Aorta (tissue), 5 donors: ENCODE measurements at regions not wholly inside any gene's neighbourhood (a gene's known extent, or its start where the extent isn't known, plus 50 kb on each side); places are given as distances from the start of the nearest gene placed in this dataset.
"Not testable (repeated sequence)": the region's sequence is repeated elsewhere in the genome, so short reads cannot be mapped to it uniquely, and the experiment has no call there.

Experiments
- ATAC-seq: fragments of 200-7000 bp; cut with Tn5 transposase; one replicate; pipeline ENCODE4 v1.9.1; 2022; ENCODE audit warnings: moderate library complexity; ENCODE audit not compliant: low FRiP score
- DNase-seq, 2 donors: peaks; one replicate each; pipeline ENCODE4 v3.0.0-alpha.2; 2020
- H3K27ac ChIP-seq, 2 donors: one replicate each; pipeline ENCODE4 v1.5.1; 2013; ENCODE audit warnings: low read length in 2 of 2, mild to moderate bottlenecking in 2 of 2, moderate library complexity in 2 of 2, control low read depth in 1 of 2, inconsistent platforms in 1 of 2, low read depth in 1 of 2
- H3K27me3 ChIP-seq, 2 donors: one replicate each; pipeline ENCODE4 v1.6.1; 2013; ENCODE audit warnings: control low read depth in 1 of 2, low read length in 1 of 2, mild to moderate bottlenecking in 1 of 2, moderate library complexity in 1 of 2; ENCODE audit not compliant: insufficient read depth in 2 of 2, control insufficient read depth in 1 of 2
- H3K36me3 ChIP-seq, 2 donors: one replicate each; pipeline ENCODE4 v1.6.1; 2013; ENCODE audit warnings: control low read depth in 1 of 2, low read length in 1 of 2, mild to moderate bottlenecking in 1 of 2; ENCODE audit not compliant: insufficient read depth in 2 of 2, control insufficient read depth in 1 of 2
- H3K4me1 ChIP-seq, 2 donors: one replicate each; pipeline ENCODE4 v1.6.1; 2013; ENCODE audit warnings: low read length in 2 of 2, control low read depth in 1 of 2, mild to moderate bottlenecking in 1 of 2, moderate library complexity in 1 of 2; ENCODE audit not compliant: insufficient read depth in 2 of 2, control insufficient read depth in 1 of 2
- H3K4me3 ChIP-seq, 2 donors: one replicate each; pipeline ENCODE4 v1.5.1; 2013; ENCODE audit warnings: low read length in 2 of 2, control low read depth in 1 of 2, mild to moderate bottlenecking in 1 of 2
- H3K9me3 ChIP-seq: one replicate; pipeline ENCODE4 v1.6.1; 2013; ENCODE audit warnings: mild to moderate bottlenecking, low read length; ENCODE audit not compliant: control insufficient read depth
- WGBS, 2 donors: extraction: QIAGEN DNeasy Blood & Tissue Kit; methylation state at CpG; one replicate each; pipeline ENCODE4 v1.1.7; 2013; 5-methylcytosine and 5-hydroxymethylcytosine counted together
- intact Hi-C, 2 donors: fragments of 100-400 bp; cut with DNase I; formaldehyde crosslinking; loops; one replicate each; pipeline versions ENCODE4 v1.14.2 to v1.15.0; 2022
- donor health status: healthy with polysubstance abuse.
- donor health status: Bipolar disorder and iron deficiency.
- donor health status: DM: no; HTN: no; CAD: no.
- donor health status: DM: no; HTN: no; CAD: no.
- donor health status: DM: yes; HTN: yes; CAD: no.

DNA sequence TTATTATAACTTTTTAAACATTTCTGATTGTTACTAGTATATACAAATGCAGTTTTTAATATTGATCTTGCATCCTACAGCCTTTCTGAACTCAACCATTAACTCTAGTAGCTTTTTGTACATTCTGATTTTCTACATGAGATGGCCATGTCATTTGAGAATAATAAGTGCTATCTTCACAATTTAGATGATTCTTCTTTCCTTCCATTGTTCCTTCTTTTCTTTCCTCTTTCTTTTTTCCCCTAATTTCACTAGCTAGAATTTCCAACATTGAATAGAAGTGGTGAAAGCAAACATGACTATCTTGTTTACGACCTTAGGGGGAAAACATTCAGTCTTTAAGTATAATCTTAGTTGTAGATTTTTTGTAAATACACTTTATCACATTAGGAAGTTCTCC, 128.2 kb upstream of the PRSS16 start:
- no peak for ATAC-seq
- Histone ChIP-seq H3K4me3 (no peak overlapping the region), H3K27ac (no peak overlapping the region), H3K9me3 (peaks cover 1% of the 10 kb centered on the region), H3K4me1 (peaks cover 0 to 1% of the 10 kb centered on the region in 2 donors), H3K36me3 (no peaks in the 10 kb centered on the region), H3K27me3 (no peaks in the 10 kb centered on the region)
- 92 to 94% methylated on average over 1 of the region's 1 CpG for WGBS, 2 donors
- DNase-seq = no peak
- intact Hi-C loops = no loop called here

DNA sequence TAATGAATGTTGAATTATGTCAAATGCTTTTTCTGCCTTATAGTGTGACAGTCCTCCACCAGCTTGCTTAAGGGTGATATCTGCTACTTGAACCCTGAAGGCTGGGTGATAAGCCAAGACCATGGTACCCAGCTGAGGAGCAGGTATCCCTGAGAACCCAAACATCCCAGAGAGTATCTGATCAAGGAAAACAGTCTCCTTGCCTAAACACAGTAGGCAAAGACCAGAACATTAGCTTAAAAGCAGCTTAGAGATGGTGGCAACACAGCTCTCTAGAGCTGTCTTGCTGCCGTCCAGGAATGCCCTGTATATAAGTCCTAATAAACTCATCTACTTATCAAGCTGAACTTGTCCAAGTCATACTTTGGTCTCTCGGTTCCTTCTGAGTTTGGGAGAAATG, 127.7 kb upstream of the PRSS16 start:
- no peak for DNase-seq
- intact Hi-C loops = no loop called here
- Histone ChIP-seq H3K27ac (no peak overlapping the region), H3K4me1 (peaks cover 0 to 1% of the 10 kb centered on the region in 2 donors), H3K27me3 (no peaks in the 10 kb centered on the region), H3K4me3 (no peak overlapping the region), H3K36me3 (no peaks in the 10 kb centered on the region), H3K9me3 (no peaks in the 10 kb centered on the region)
- WGBS, 2 donors = 57 to 89% methylated on average over 2 of the region's 2 CpGs
- ATAC-seq = no peak

DNA sequence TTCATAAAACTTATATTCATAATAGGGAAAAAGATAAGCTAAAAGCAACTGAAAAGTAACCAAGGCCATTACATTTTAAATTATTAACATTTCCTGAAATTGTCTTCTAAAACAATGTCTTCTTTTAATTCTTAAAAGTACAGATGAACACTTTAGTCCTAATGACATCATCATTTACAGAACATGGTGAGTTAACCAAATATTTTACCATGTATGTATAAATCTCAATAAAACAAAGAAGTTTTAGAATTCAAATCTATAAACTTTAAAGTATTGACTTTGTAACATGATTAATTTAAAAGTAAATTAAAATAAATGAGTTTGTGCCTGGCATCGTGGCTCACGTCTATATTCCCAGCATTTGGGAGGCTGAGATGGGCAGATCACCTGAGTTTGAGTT, 125.9 kb upstream of the PRSS16 start:
- WGBS, 2 donors = 92 to 96% methylated on average over 2 of the region's 2 CpGs
- no peak overlapping the region for H3K27ac ChIP-seq
- H3K4me3 ChIP-seq = no peak overlapping the region
- intact Hi-C loops = no loop called here
- H3K9me3 ChIP-seq = no peaks in the 10 kb centered on the region
- ATAC-seq (no peak), DNase-seq (no peak)
- H3K4me1 ChIP-seq = peaks cover 0 to 1% of the 10 kb centered on the region in 2 donors
- H3K27me3 ChIP-seq = no peaks in the 10 kb centered on the region
- H3K36me3 ChIP-seq = no peaks in the 10 kb centered on the region

DNA sequence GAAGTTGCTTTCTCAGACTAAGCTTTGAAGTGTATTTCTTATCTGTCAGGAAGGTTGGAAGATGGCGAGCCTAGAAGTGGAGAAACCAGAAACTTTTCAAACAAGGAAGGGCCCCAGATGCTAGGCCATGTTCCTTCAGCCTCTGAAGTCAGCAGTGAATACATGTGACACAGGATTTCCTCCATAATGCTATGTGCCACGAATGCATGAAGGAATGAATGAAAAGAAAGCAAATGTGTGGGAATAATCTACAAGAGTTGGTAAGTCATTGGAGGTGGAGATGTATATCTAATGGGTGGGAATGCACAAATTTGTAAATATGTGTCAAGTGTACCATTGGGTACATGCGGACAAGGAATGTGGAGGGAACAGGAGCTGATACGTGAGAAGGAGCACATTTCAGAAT, 123.2 kb upstream of the PRSS16 start:
- ATAC-seq (no peak), DNase-seq (no peak)
- no peak overlapping the region for H3K4me3 ChIP-seq
- no peaks in the 10 kb centered on the region for H3K36me3 ChIP-seq
- H3K4me1 ChIP-seq = peaks cover 0 to 1% of the 10 kb centered on the region in 2 donors
- no peak overlapping the region for H3K27ac ChIP-seq
- intact Hi-C loops = no loop called here
- H3K27me3 ChIP-seq = no peaks in the 10 kb centered on the region
- no peaks in the 10 kb centered on the region for H3K9me3 ChIP-seq
- 90 to 91% methylated on average over 4 of the region's 4 CpGs for WGBS, 2 donors

DNA sequence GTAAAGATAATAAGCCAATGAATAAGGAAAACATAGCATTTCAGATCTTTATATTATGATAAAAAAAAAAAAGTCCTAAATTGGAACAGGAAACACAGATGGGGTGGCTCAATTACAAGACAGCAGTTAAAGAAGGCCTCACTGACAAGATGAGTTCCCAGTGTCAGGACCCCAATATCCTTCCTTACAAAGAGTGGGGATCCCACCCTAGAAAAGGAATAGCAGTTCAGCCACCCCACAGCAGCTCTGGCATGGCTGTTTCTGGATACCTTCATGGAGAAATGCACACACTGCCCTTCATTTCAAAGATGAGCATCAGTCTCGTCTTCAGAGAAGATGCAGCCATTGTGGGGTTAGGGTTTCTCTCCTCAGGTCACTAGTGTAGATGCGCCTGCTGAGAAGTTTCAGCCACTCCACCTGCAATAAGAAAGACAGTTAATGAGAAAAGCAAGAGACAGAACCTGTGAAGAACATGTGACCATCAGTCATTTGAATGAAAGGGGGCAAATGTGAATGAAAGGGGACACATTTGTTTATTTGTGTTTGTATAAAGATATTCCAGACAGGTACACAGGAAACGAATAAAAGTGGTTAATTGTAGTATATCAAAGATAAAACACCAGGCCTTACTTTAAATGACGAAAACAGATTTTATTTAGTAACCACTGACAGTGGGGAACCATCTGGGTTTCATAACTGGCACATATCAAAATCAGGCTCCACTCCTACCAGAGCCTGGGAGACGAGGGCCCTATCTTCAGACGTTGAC, 121.3 kb upstream of the PRSS16 start:
- Histone ChIP-seq H3K9me3 (no peaks in the 10 kb centered on the region), H3K27ac (no peak overlapping the region), H3K4me3 (no peak overlapping the region), H3K4me1 (peaks cover 0 to 1% of the 10 kb centered on the region in 2 donors), H3K36me3 (no peaks in the 10 kb centered on the region), H3K27me3 (no peaks in the 10 kb centered on the region)
- WGBS, 2 donors = 92% methylated on average over 6 of the region's 6 CpGs
- intact Hi-C loops = no loop called here
- ATAC-seq = no peak
- DNase-seq = no peak

DNA sequence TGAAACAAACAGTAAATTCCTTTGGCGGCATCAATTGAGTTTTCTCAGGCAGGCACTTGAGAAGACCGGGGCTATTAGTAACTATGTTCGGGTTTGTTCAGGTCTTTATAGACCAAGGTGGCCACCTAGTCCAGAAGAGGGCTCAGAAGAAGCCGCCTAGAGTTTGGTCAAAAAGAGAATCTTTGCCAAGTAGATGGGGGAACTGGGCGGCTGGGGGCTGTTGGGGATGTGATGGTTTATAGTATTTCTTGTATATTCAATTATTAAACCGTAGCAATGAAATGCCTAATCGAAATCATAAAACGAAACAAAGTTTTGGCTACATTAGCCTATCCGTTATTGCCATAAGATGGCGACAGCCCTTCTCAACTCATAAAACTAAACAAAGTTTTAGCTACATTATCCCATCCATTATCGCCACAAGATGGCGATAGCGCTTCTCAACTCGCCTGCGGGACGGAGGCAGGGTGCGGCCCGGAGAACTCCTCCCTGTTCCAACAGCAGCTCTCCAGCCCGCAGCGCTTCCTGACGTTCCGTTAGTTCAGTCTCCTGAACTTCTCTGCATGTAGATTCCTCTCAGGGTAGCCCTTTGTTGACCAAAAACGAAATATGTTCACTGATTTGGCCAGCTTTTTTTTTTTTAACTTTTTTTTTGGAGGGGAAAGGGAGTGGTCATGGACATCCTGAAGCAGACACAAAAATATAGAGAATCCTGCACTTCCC, 120.5 kb upstream of the PRSS16 start:
- intact Hi-C loops = no loop called here
- Histone ChIP-seq H3K27ac (no peak overlapping the region), H3K4me1 (peaks cover 0 to 1% of the 10 kb centered on the region in 2 donors), H3K36me3 (no peaks in the 10 kb centered on the region), H3K27me3 (no peaks in the 10 kb centered on the region), H3K9me3 (no peaks in the 10 kb centered on the region), H3K4me3 (peak overlapping the region; percentile 23 to 60)
- peak; percentile 93 to 94 for DNase-seq
- WGBS, 2 donors = 19 to 20% methylated on average over 23 of the region's 23 CpGs
- ATAC-seq = peak; percentile 90

DNA sequence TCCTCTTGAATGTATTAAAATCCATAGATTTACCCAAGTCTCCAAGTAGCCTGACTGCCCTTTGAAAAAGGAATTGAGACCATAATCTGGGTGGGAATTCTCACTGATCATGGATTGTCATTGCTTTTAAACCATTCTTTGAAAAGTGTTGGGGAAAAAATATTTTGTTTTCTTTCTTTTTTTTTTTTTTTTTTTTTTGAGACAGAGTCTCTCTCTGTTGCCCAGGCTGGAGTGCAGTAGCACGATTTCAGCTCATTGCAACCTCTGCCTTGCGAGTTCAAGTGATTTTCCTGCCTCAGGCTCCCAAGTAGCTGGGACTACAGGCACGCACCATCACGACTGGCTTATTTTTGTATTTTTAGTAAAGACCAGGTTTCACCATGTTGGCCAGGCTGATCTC, 119.6 kb upstream of the PRSS16 start:
- intact Hi-C loops, H3K4me1 ChIP-seq, H3K27ac ChIP-seq, DNase-seq, H3K4me3 ChIP-seq, H3K36me3 ChIP-seq, H3K9me3 ChIP-seq, H3K27me3 ChIP-seq, ATAC-seq: not testable (repeated sequence)
- 65 to 80% methylated on average over 3 to 4 of the region's 4 CpGs for WGBS, 2 donors

DNA sequence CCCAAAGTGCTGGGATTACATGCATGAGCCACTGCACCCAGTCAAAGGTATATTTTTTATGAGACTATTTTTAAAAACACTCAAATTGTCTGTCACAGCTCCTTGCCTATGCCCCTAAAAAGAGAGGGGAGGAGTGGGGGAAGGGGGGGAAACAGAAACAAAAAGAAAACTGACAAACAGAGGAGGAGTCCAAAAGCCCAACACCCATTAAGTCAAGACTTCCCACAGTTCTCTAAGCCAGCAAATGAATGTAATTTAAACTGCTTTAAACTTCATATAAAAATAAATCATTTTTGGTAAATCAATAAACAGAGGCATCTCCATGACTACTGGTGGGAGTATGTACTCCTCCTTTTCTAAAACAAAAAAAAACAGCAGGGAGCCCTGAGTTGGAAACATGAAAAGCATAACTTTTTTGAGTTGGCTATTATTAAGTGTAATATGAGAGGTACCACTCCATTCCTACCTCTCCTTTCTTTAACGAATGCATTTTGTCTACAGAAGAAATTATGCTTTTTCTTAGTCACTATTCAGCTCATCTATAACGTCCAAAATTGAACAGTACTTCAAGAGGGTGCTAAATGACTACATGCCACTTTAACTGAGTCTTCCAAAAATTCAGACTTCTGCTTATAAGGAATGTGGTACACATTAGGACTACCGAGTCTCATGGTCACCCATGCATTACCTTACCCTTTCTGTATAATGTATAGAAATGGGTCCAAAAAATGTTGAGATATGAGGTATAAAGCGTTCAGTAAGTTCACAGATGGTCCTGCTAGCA, 119.0 kb upstream of the PRSS16 start:
- no peaks in the 10 kb centered on the region for H3K36me3 ChIP-seq
- no peaks in the 10 kb centered on the region for H3K9me3 ChIP-seq
- peaks cover 0 to 3% of the 10 kb centered on the region in 2 donors for H3K27me3 ChIP-seq
- no peak overlapping the region for H3K4me3 ChIP-seq
- 63 to 69% methylated on average over 4 of the region's 4 CpGs for WGBS, 2 donors
- ATAC-seq (no peak), DNase-seq (no peak)
- H3K27ac ChIP-seq = no peak overlapping the region
- no peaks in the 10 kb centered on the region for H3K4me1 ChIP-seq
- intact Hi-C loops = no loop called here
